T-helper 2 cell (primary cell): ENCODE measurements at regions not wholly inside any gene's neighbourhood (a gene's known extent, or its start where the extent isn't known, plus 50 kb on each side); places are given as distances from the start of the nearest gene placed in this dataset.

Experiments
- DNase-seq, 5 experiments: peaks; one replicate each; pipeline versions ENCODE4 v3.0.0 to v3.0.0-alpha.2; 2012 to 2022

DNA sequence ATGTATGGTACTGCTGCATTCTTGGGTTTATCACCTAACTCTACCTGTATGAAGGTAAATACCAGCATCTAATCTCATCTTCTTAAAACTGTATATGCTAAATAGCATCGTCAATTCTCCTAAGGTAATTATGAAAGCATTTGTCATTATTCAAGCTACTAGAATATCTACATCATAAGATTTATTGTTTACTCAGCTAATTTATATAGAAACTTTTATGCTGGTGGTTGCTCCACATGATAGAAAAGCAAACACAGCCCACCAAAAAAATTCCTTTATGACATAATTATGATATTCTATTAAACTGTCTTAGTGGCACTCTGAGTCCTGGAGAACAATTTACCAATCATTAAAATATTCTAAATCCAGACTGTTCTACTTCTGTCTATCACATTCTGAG, 1226.1 kb upstream of the NRXN1 start:
- DNase-seq: no peak

DNA sequence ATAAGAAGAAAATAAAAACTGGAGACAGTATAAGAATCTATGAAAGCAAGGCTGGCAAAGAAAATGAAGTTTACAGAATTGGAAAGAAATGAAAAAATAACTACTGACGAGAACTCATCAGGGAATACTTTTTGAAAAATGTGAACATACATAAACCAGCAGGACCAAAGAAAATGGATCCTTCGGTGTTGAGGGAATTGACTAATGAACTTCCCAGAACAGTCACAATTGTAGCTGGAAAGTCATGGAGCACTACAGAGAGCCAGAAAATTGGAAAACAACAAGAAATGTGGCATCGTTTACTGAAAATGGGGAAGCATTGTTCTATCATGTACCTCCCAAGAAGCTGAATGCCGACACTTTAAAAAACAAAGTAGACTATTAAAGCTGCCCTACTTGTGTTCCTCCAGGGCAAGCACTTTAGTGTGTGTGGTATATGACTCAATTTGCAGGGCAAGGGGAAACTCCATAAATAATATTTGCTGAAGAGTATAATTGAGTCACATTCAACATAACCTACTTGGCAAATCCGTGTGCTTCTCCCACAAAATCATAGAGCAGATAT, 1221.6 kb upstream of the NRXN1 start:
- DNase-seq: no peak

DNA sequence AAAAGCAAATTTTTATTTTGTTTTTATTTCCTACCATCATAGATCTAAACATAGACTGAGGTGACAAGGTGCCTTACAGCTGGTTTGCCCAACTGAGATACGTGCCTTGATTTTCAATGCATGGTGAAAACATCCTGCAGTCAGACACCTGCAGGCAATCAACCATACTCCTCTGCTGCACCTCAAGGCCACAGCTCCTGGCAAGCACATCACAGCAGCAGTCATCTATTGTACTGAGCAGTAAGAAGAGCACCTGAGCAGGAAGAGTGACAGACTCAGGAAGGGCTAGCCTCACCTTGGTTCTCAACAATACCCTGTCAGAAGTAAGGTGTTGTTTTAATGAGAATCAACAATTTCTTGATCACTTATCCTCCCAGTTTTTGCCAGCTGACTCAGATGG, 1206.8 kb upstream of the NRXN1 start:
- no peak for DNase-seq

DNA sequence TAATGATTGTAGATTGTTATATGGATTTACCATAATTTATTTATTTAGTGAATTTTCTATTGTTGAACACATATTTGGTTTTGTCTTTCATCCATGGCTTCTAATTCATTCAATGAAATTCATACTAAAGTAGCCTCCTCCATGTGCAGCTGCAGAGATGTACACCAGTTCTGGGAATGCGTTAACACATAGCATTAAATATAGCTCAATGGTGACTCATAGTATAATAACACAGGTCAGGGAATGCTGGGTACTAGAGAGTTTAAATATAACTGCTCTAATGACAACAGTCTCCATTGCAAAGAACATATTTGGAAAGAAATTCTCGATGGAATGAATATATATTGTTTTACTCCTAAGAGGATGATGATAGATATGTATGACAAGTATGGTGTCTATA, 1190.2 kb upstream of the NRXN1 start:
- no peak for DNase-seq

DNA sequence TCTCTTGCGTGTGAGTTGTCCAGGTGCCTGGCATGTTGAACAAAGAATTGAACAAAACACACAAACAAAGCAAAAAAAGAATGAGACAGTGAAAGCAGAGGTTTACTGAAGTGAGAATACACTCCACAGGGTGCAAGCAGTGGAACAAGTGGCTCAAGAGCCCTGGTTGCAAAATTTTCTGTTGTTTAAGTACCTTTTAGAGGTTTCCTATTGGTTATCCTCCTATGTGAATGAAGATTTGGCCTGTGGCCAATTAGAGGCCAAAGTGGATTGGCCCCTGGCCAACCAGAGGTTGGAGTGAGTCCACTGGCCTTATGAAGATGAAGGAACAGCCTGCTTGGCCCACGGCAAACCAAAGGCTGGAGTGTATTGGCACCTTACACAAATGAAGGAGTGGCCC, 1188.5 kb upstream of the NRXN1 start:
- no peak for DNase-seq

DNA sequence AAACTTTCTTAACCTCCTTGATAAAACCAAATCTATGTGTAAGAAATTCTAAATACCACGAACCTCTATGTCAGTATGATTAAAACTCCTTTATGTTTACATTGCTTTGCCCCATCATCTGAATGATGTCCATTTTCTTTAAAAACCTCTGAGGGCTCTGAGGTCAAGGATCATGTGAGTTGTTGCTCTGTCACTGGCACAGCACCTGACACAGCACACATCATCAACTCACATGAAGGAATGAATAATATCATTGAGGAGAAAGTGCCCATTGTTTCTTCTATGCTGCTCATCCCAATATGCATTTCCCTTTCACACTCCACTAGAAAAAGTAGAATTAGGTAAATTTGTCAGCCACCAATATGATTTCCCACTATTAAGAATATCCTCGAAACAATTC, 1178.7 kb upstream of the NRXN1 start:
- no peak for DNase-seq

DNA sequence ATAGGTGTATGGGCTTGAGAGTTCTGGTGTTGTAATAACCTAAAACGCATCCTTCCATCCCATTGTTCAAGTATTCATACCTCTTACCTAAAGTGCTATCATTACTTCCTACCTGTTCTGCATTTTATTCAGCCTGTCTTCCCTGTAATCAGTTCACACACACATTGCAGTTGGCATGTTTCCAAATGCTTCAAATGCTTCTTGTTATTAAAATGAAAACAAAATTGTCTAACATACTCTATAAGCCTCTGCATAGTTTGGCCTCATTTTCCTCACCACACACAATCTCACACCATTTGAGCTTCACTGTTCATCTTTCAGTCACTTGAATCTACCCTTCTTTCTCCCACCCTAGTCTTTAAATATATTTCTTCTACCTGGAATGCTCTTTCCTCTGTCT, 1178.2 kb upstream of the NRXN1 start:
- no peak for DNase-seq

DNA sequence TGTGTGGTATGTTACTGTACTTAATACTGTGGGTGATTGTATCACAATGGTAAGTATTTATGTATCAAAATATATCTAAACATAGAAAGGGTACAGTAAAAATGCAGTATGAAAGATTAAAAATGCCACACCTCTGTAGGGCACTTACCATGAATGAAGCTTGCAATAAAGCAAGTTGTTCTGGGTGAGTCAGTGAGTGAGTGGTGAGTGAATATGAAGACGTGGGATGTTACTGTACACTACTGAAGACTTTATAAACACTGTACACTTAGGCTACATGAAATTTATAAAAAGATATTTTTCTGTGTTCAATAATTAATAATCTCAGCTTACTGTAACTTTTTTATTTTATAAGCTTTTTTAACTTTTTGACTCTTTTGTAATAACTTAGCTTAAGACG, 1162.4 kb upstream of the NRXN1 start:
- DNase-seq: no peak

DNA sequence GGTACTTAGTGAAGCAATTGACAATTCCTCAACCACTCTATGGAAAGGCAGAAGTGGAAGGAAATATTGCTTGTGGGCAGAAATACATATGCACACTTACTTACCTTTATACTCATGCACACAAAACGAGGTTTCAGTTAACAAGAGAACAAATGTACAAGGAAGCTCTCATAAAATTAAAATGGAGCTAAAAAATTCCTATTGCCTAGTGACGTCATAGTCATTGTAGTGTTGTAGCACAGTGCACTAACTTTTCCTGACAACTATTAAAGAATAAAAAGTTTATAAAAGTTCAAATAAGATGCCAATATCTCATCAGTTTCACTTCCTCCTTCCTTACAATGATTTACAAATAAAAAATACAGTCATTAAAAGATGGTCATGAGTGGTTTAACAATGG, 1161.9 kb upstream of the NRXN1 start:
- no peak for DNase-seq

DNA sequence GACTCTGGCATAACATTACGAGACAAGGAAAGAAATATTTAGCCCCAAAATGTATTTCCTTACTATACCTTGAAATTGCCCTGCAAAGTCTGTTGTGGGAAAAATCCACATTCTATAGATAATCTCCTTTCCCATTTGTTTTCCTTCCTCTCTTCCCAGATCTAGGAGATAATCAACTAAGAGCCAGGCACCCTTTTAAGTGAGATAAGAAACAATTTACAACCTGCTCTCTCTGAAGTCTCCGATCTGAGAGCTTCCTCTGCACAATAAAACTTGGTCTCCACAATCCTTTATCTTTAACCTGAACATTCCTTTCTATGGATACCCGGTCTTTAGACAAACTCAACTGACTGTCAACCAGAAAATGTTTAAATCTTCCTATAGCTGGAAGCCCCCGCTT, 1160.7 kb upstream of the NRXN1 start:
- no peak for DNase-seq

DNA sequence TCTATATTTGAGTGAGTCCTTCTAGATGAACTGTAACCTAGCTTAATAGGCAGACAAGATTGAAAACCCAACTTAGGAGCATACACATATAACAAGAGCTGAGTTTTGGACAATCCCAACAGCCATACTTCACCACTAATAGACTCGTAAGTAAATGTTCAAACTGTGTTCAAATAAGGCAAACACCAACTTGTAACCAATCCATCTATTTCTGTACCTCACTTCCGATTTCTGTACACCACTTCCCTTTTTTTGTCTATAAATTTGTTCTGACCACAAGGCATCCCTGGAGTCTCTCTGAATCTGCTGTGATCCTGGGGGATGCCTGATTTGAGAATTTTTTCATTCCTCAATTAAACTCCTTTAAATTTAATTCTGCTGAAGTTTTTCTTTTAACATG, 1149.1 kb upstream of the NRXN1 start:
- no peak for DNase-seq

DNA sequence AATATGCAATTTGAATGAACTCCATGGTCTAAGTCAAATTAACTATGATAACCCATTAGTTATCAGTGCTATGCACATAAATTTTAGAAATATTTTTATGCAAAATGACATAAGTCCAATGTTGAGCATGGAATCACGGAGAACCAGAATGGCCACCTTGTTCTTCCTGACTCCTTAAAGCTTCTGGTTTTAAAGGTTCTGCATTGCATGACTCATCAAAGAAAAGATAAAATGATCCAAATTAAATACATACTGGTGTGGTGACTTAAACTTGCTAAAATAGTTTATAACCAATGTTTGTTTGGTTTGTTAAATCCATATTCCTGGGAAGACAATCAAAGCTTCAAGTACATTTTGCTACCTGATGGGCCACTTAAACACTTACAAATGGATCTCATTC, 1146.9 kb upstream of the NRXN1 start:
- DNase-seq: no peak

DNA sequence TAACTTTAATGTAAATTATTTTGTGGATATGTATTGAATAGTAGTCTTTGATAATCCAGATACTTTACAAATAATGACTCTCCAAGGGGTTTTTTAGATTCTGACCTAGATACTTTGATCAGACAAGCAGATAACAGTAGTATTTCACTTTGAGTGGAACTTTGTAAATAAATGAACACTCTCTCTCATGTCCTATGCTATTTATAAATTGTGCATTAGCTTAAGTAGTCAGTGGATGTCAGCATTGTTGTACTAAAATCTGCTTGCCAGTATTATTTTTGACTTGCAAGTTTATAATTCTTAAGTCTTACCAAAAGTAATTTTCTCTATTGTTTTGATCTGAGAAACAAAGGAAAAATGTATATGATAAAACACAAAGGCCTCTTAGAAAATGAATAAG, 1113.1 kb upstream of the NRXN1 start:
- DNase-seq: no peak

DNA sequence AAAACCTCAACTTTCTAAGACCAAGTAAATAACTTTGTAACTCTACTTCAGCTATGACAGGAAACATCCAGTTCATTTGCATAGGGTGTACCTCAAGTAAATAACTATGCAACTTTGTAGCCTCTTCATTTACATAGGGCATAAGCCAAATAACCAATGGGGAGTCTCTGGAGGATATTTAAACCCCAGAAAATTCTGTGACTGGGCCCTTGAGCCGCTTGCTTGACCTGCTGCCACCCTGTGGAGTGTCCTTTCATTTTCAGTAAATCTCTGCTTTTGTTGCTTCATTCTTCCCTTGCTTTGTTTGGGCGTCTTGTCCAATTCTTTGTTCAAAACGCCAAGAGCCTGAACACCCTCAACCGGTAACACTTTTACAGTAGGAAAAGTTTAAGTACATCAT, 1112.7 kb upstream of the NRXN1 start:
- no peak for DNase-seq

DNA sequence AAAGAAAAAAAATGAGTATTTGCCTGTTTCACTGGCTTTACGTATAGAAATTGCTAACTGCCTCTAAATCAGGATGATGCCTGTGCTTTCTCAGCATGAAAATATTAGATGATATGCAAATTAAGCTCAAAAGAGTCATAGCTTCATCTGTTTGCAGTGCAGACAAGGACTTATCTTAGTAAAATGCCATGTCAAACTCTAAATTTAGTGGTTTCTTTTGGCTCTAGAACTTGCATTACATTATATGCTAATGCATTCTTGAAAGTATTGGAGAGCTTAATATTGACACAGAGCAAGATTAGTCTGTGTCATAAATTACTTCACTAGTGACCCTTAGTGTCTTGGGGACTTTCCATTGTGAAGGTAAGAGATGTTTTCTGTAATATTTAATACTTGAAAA, 1109.1 kb upstream of the NRXN1 start:
- no peak for DNase-seq

DNA sequence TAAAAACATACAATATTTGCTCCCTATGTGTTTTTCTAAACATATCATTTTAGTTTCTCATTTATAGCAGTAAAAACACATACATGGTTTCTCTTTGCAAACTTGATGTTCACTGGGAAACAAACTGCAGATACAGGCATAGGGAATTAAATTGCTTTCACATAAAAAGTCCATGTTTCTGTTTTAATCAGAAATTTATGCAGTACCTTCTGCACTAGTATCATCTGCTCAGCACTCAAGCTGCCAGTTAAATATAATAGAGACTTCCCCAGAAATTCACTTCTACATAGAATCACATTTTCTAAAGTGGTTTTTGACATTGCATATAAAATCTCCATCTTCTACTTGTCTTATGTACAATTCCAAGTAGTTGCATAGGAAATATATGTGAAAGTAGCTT, 1107.3 kb upstream of the NRXN1 start:
- DNase-seq: no peak

DNA sequence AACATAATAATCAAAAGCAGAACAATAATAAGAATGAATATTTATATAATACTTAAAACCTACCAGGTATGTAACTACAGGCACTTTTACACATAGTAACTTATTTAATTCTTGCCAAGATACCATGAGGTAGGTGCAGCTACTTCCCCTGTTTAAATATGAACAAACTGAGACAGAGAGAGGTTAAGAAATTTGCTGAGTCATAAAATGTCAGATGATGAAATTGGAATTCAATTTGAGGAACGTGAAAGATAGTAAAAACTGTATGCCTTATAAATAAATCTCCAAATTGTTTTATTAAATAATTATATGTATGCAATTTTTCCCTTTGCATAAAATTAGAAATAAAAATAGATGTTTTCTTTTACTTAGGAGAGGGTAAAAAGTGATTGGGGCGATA, 1103.3 kb upstream of the NRXN1 start:
- no peak for DNase-seq

DNA sequence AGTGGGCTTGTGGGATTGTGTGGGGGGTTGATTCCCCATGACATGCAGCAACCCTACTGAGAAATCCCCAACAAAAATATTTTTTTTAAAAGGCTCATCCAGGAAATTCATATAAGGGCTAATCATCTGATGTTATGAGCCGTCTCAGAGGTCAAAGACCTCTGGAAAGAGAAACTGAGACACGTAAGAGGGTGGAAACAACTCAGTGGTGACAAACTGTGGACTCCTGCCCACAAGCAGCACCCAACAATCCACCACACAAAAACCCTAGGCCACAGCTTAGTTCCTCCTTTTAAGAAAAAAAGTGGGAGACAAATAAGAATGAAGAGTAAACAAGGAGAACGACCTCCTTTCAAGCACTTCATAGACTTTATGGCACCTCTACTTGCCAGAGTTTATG, 1096.1 kb upstream of the NRXN1 start:
- no peak for DNase-seq

DNA sequence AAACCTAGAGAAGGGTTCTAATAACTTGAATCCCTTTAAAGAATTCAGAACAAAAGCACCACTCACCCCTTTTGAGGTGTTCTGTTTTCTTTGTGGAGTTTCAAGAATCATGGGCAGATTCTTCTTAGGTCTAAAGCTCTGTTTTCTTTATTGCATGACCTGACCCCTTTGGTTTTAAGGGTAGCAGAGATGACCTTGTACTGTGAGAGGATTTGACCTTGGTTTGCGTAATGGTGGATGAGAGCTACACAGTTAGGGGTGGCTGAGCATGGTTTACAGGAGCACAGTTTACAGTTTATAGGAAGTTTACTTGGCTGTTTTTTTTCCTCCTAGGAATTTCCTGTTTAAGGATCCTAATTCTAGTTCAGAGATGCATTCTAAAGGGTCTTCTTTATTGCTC, 1095.6 kb upstream of the NRXN1 start:
- DNase-seq: no peak

DNA sequence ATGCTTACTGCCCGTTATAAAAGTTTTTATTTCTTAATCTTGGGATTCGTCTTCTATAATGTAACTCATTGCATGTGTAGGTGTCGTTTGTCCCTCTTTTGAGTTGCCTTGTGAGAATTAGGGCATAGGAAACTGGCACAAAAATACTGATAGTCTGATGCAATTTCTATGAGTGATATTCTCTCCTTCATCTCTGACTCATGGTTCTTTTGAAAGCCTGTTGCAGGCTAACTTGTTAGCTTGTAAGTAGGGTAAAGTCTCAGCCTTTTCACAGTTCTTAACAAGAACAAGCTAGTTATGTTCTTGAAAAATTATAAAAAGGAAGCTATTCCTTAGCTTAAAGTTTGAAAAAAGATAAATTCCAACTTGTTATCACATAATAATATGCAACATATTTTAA, 1085.4 kb upstream of the NRXN1 start:
- no peak for DNase-seq

DNA sequence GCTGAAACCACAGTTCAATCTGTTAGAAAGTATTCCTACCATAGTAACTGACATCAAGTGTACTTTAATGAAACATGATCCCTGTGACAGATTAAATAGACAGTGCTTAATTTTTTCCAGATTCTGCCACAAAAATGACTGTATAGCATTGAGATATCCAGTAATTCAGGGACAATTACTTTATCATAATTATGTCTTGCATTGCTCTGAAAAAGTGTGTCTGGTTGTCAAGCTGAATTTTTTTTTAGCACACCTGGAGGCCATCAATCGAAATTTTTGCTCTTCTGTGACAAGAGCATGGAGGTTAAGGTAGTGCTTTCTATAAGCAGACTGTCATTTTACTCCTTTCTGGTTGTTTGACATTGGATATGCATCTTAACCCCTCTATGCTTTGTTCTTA, 1083.8 kb upstream of the NRXN1 start:
- no peak for DNase-seq

DNA sequence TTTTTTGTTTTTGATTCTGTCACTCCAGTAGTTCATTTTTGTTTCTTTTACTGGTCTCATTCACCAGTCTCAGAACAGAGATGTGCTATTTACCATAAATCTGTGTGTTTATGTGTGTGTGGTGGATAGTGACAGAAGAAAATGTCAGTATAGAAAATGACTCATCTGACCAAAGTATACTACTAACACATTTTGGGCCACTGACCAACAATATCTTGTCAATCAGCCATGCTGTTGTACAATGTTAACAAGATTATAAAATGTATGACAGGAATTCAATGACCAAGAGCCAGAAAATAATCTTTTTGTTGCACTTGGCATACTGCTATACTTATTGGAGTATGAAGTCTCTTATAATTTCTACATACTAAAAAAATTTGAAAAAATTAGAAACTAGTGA, 1081.4 kb upstream of the NRXN1 start:
- DNase-seq: no peak

DNA sequence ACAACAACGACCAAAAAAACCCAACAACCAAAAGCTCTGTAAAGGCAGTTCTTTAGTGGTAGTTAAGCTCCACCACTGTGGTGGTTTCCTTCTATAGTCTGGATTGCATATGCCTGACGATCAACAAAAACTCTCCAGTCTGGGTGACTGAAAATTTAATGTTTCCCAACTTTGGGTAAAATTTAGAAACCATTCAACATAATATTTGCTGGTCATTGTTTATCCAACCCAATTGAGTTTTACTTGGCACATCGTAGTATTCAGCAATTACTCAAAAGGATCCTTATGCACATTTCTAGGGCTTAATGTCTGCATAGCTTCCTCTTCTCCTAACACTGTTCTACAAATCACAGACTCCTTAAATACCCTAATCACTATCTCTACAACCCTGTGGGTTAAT, 1080.2 kb upstream of the NRXN1 start:
- DNase-seq: no peak

DNA sequence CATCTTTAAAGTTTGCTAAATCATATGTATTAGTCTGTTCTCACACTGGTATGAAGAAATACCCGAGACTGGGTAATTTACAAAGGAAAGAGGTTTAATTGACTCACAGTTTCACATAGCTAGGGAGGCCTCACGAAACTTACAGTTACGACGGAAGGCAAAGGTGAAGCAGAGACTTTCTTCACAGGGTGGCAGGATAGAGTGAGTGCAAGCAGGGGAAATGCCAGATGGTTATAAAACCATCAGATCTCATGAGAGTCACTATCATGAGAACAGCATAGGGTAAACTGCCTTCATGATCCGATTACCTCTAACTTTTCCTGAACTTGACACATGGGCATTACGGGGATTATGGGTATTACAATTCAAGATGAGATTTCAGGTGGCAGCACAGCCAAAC, 1075.2 kb upstream of the NRXN1 start:
- no peak for DNase-seq

DNA sequence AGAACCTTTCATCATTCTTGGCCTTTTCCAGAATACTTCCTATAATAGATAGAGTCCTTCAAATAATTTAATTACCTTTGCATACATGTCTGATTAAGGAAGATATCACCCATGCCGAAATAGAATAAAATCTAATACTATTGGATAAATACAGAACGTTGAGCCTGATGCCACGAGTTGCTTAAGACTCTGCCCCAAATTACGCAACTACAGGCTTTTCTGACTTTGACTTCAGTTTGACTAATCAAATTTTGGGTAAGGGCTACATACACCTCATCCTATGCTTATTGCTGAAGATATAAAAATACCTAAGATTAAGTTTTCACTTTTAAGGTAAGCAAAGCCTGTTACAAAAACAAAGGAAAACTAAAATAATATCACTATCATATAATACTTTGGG, 1065.1 kb upstream of the NRXN1 start:
- DNase-seq: no peak

DNA sequence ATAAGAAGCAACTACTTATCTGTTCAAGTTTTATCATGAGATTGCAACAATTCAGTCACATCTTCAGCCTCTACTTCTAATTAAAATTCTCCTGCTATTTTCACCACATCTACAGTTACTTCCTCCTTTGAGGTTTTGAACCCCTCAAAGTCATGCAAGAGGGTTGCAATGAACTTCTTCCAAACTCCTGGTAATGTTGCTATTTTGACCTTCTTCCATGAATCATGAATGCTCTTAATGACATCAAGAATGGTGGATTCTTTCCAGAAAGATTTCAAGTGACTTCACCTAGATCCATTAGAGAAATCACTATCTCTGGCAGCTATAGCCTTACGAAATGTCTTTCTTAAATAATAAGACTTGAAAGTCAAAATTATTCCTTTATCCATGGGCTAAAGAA, 1052.8 kb upstream of the NRXN1 start:
- DNase-seq: no peak
